B cell (primary cell): ENCODE measurements at regions not wholly inside any gene's neighbourhood (a gene's known extent, or its start where the extent isn't known, plus 50 kb on each side); places are given as distances from the start of the nearest gene placed in this dataset.

Experiments used
- EZH2 ChIP-seq: IDR thresholded peaks from 2 replicates; pipeline ENCODE4 v1.6.1; 2012; ENCODE audit warnings: borderline replicate concordance, low read depth, mild to moderate bottlenecking, moderate library complexity, low read length; ENCODE audit not compliant: insufficient read depth, poor library complexity, severe bottlenecking
- TF ChIP-seq, protein P1 (sequence below): fragments of 200-600 bp; IDR thresholded peaks from one replicate; pipeline ENCODE4 v1.8.0; 2022; ENCODE audit warnings: antibody characterized with exemption, mild to moderate bottlenecking

DNA sequence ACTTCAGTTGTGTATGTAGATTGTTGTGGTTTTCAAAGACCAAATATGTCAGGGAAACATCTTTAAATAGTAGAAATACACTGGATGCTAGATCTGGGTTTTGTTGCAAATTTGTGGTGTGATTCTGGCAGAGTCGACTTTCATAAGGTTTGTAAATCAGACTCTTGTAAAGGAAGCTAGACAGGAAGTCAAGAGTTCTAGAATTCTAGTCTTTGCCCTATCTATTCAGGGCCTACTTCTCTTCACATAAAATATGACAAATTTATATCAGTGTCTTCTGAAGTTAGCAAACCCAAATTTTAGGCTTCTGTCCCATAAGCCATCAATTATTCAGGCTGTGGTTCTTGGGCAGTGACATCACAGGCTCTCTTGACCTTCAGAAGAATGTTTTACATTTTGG, 1579.2 kb upstream of the PIK3C3 start:
- TF ChIP-seq, protein P1, sequence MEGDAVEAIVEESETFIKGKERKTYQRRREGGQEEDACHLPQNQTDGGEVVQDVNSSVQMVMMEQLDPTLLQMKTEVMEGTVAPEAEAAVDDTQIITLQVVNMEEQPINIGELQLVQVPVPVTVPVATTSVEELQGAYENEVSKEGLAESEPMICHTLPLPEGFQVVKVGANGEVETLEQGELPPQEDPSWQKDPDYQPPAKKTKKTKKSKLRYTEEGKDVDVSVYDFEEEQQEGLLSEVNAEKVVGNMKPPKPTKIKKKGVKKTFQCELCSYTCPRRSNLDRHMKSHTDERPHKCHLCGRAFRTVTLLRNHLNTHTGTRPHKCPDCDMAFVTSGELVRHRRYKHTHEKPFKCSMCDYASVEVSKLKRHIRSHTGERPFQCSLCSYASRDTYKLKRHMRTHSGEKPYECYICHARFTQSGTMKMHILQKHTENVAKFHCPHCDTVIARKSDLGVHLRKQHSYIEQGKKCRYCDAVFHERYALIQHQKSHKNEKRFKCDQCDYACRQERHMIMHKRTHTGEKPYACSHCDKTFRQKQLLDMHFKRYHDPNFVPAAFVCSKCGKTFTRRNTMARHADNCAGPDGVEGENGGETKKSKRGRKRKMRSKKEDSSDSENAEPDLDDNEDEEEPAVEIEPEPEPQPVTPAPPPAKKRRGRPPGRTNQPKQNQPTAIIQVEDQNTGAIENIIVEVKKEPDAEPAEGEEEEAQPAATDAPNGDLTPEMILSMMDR, result no peak
- TF ChIP-seq EZH2, result no peak
